IMR-90 (cell line): ENCODE measurements at regions not wholly inside any gene's neighbourhood (a gene's known extent, or its start where the extent isn't known, plus 50 kb on each side); places are given as distances from the start of the nearest gene placed in this dataset.

Source experiments
- ATAC-seq: fragments of 200-7000 bp; cut with Tn5 transposase; 2 replicates; pipeline ENCODE4 v1.9.1; 2020; ENCODE audit warnings: low read depth, mild to moderate bottlenecking, moderate library complexity
- BruUV-seq: library from RNA; stranded (reverse); fragments of 400-500 nt; replicated peaks from 2 replicates; lab custom pipeline; 2021; lab: Mats Ljungman, UMichigan
- CTCF ChIA-PET: fragments of 300-600 bp; formaldehyde crosslinking; extraction: SDS; loops from one replicate; lab custom pipeline; 2021; ENCODE audit warnings: antibody characterized with exemption; lab: Yijun Ruan, JAX
- POLR2A ChIA-PET: fragments of 300-600 bp; sonication (Branson Sonifier 250); formaldehyde crosslinking; loops from one replicate; lab custom pipeline; 2022; ENCODE audit warnings: antibody characterized with exemption; ENCODE audit not compliant: unreplicated experiment; lab: Charles Lee
- DNase-seq: peaks from one replicate; pipeline ENCODE4 v3.0.0; 2013
- H2AFZ ChIP-seq: replicated peaks from 2 replicates; pipeline ENCODE3; 2013; ENCODE audit warnings: low read length, mild to moderate bottlenecking; ENCODE audit not compliant: poor library complexity
- H2AK5ac ChIP-seq: 2 replicates; pipeline ENCODE4 v1.6.1; 2013; ENCODE audit warnings: low read depth, low read length, inconsistent platforms
- H2AK9ac ChIP-seq: replicated peaks from 2 replicates; pipeline ENCODE3; 2013; ENCODE audit warnings: mild to moderate bottlenecking, low read depth, low read length, moderate library complexity; ENCODE audit not compliant: poor library complexity
- H2BK120ac ChIP-seq: 2 replicates; pipeline ENCODE4 v1.6.1; 2013; ENCODE audit warnings: low read depth, low read length, inconsistent platforms
- H2BK15ac ChIP-seq: 3 replicates; pipeline ENCODE4 v1.6.1; 2013; ENCODE audit warnings: low read depth, low read length, inconsistent platforms
- H2BK20ac ChIP-seq: 2 replicates; pipeline ENCODE4 v1.6.1; 2013; ENCODE audit warnings: low read depth, mild to moderate bottlenecking, inconsistent platforms, low read length, moderate library complexity
- H2BK5ac ChIP-seq: 2 replicates; pipeline ENCODE4 v1.6.1; 2013; ENCODE audit warnings: mild to moderate bottlenecking, low read depth, low read length, inconsistent platforms; ENCODE audit not compliant: poor library complexity, severe bottlenecking
- H3K14ac ChIP-seq: replicated peaks from 2 replicates; pipeline ENCODE4 v1.6.1; 2013; ENCODE audit warnings: low read depth, low read length, inconsistent platforms
- H3K18ac ChIP-seq: 2 replicates; pipeline ENCODE4 v1.6.1; 2013; ENCODE audit warnings: low read depth, low read length, control low read depth
- H3K23ac ChIP-seq: 2 replicates; pipeline ENCODE4 v1.6.1; 2013; ENCODE audit warnings: low read depth, low read length, inconsistent platforms
- H3K27ac ChIP-seq: 2 replicates; pipeline ENCODE4 v1.5.1; 2013; ENCODE audit warnings: mild to moderate bottlenecking, control low read depth, low read length; ENCODE audit not compliant: insufficient read depth
- H3K27me3 ChIP-seq: 2 replicates; pipeline ENCODE4 v1.6.1; 2013; ENCODE audit warnings: low read length; ENCODE audit not compliant: control insufficient read depth, insufficient read depth
- H3K36me3 ChIP-seq: 2 replicates; pipeline ENCODE4 v1.6.1; 2013; ENCODE audit warnings: low read length, mixed read lengths; ENCODE audit not compliant: control insufficient read depth, insufficient read depth
- H3K4ac ChIP-seq: 2 replicates; pipeline ENCODE4 v1.6.1; 2013; ENCODE audit warnings: low read depth, low read length, inconsistent platforms
- H3K4me1 ChIP-seq: 2 replicates; pipeline ENCODE4 v1.6.1; 2013; ENCODE audit warnings: low read length, mixed read lengths; ENCODE audit not compliant: control insufficient read depth, insufficient read depth
- H3K4me2 ChIP-seq: 2 replicates; pipeline ENCODE4 v1.6.1; 2013; ENCODE audit warnings: low read depth, mild to moderate bottlenecking, control low read depth, low read length, moderate library complexity
- H3K4me3 ChIP-seq: 2 replicates; pipeline ENCODE4 v1.5.1; 2013; ENCODE audit warnings: low read depth, mild to moderate bottlenecking, control low read depth, low read length, moderate library complexity; ENCODE audit not compliant: insufficient read depth
- H3K56ac ChIP-seq: 2 replicates; pipeline ENCODE4 v1.6.1; 2013; ENCODE audit warnings: low read length, inconsistent platforms; ENCODE audit not compliant: insufficient read depth; ENCODE audit errors: extremely low read depth
- H3K79me1 ChIP-seq, 2 experiments: 2 replicates each; pipeline ENCODE4 v1.6.1; 2013; ENCODE audit warnings: low read length in 2 of 2, inconsistent platforms in 1 of 2, low read depth in 1 of 2
- H3K9ac ChIP-seq: 2 replicates; pipeline ENCODE4 v1.6.1; 2013; ENCODE audit warnings: low read depth, low read length, control low read depth
- H3K9me1 ChIP-seq: 2 replicates; pipeline ENCODE4 v1.6.1; 2013; ENCODE audit warnings: low read length, inconsistent platforms; ENCODE audit not compliant: insufficient read depth
- H3K9me3 ChIP-seq: 2 replicates; pipeline ENCODE4 v1.6.1; 2013; ENCODE audit warnings: low read length; ENCODE audit not compliant: control insufficient read depth, insufficient read depth
- H4K20me1 ChIP-seq: 2 replicates; pipeline ENCODE4 v1.6.1; 2013; ENCODE audit warnings: low read length, inconsistent platforms; ENCODE audit not compliant: insufficient read depth
- H4K5ac ChIP-seq: 2 replicates; pipeline ENCODE4 v1.6.1; 2013; ENCODE audit warnings: mild to moderate bottlenecking, low read depth, low read length, control low read depth
- H4K8ac ChIP-seq, 2 experiments: 2 replicates each; pipeline ENCODE4 v1.6.1; 2013; ENCODE audit warnings: low read depth in 2 of 2, low read length in 2 of 2, control low read depth in 1 of 2, inconsistent platforms in 1 of 2
- H4K91ac ChIP-seq: 2 replicates; pipeline ENCODE4 v1.6.1; 2013; ENCODE audit warnings: low read depth, low read length, inconsistent platforms; ENCODE audit not compliant: insufficient read depth
- BHLHE40 ChIP-seq: fragments of 150-350 bp; IDR thresholded peaks from 2 replicates; pipeline ENCODE4 v1.6.1; 2016; ENCODE audit warnings: mild to moderate bottlenecking, low read depth, low read length
- CEBPB ChIP-seq: IDR thresholded peaks from 2 replicates; pipeline ENCODE4 v1.6.1; 2012; ENCODE audit warnings: low read depth, low read length, improper control_type of control experiment
- CHD1 ChIP-seq: IDR thresholded peaks from 2 replicates; pipeline ENCODE4 v1.6.1; 2012; ENCODE audit warnings: low read depth, low read length, improper control_type of control experiment
- CTCF ChIP-seq: conservative IDR thresholded peaks from 2 replicates; pipeline ENCODE4 v1.5.1; 2012; ENCODE audit warnings: mild to moderate bottlenecking, low read depth, low read length, improper control_type of control experiment
- FOS ChIP-seq: fragments of 150-350 bp; IDR thresholded peaks from 2 replicates; pipeline ENCODE4 v1.6.1; 2016; ENCODE audit warnings: low read depth, low read length
- MAZ ChIP-seq: IDR thresholded peaks from 2 replicates; pipeline ENCODE4 v1.6.1; 2012; ENCODE audit warnings: low read depth, mild to moderate bottlenecking, low read length, improper control_type of control experiment, moderate library complexity, borderline replicate concordance
- MXI1 ChIP-seq: IDR thresholded peaks from 2 replicates; pipeline ENCODE4 v1.6.1; 2012; ENCODE audit warnings: low read depth, mild to moderate bottlenecking, low read length, moderate library complexity, borderline replicate concordance
- NFE2L2 ChIP-seq: fragments of 150-350 bp; IDR thresholded peaks from 2 replicates; pipeline ENCODE4 v1.6.1; 2016; ENCODE audit warnings: low read depth, mild to moderate bottlenecking, low read length
- POLR2A ChIP-seq: IDR thresholded peaks from 2 replicates; pipeline ENCODE4 v1.6.1; 2012; ENCODE audit warnings: mild to moderate bottlenecking, low read depth, low read length
- RAD21 ChIP-seq: IDR thresholded peaks from 2 replicates; pipeline ENCODE4 v1.6.1; 2012; ENCODE audit warnings: low read length, improper control_type of control experiment
- RCOR1 ChIP-seq: IDR thresholded peaks from 2 replicates; pipeline ENCODE4 v1.6.1; 2012; ENCODE audit warnings: mild to moderate bottlenecking, low read length, improper control_type of control experiment; ENCODE audit not compliant: insufficient replicate concordance
- RFX5 ChIP-seq: IDR thresholded peaks from 2 replicates; pipeline ENCODE4 v1.8.0; 2012; ENCODE audit warnings: low read depth, mild to moderate bottlenecking, low read length, moderate library complexity
- WGBS, 2 experiments: methylation state at CpG; one replicate each; pipeline versions ENCODE4 v1.1.5 to v1.1.7; 2013; ENCODE audit warnings: missing lambda C conversion rate in 2 of 2; ENCODE audit not compliant: insufficient read length in 1 of 2; ENCODE audit errors: extremely low coverage in 2 of 2; 5-methylcytosine and 5-hydroxymethylcytosine counted together
- dilution Hi-C: fragments of 300-500 bp; cut with HindIII; formaldehyde crosslinking; loops from one replicate; pipeline ENCODE4 v1.14.3; 2018; ENCODE audit warnings: low sequenced_read_pairs; ENCODE audit not compliant: unreplicated experiment
- in situ Hi-C: fragments of 300-500 bp; cut with MboI; formaldehyde crosslinking; loops from 3 replicates; pipeline ENCODE4 v1.14.3; 2019; ENCODE audit warnings: low sequenced_read_pairs, inconsistent platforms, mixed read lengths
- intact Hi-C: fragments of 100-400 bp; cut with micrococcal nuclease; formaldehyde crosslinking; loops from 2 replicates; pipeline ENCODE4 v1.10.0; 2022
- TF ChIP-seq, protein P1 (sequence below): fragments of 150-350 bp; IDR thresholded peaks from 2 replicates; pipeline ENCODE4 v1.6.1; 2016; ENCODE audit warnings: low read depth, mild to moderate bottlenecking, low read length, moderate library complexity, borderline replicate concordance
- TF ChIP-seq, protein P2 (sequence below): fragments of 150-350 bp; IDR thresholded peaks from 2 replicates; pipeline ENCODE4 v1.6.1; 2017; ENCODE audit warnings: mild to moderate bottlenecking, antibody characterized with exemption, low read length, low read depth

GRCh38 chr2:172297950-172298349 is 129.4 kb upstream of the ITGA6 start:
- no peak overlapping the region for H2BK5ac ChIP-seq
- no peaks in the 10 kb centered on the region for H3K9me1 ChIP-seq
- no TSS peak for BruUV-seq
- no peaks in the 10 kb centered on the region for H3K27me3 ChIP-seq
- no peak overlapping the region for H2BK15ac ChIP-seq
- DNase-seq, result no peak
- H3K18ac ChIP-seq, result no peak overlapping the region
- dilution Hi-C loops (no loop called here), in situ Hi-C loops (no loop called here), intact Hi-C loops (no loop called here)
- WGBS, 2 experiments, result no CpG with 5 or more reads among the region's 4 CpGs
- H4K91ac ChIP-seq, result no peak overlapping the region
- H3K4ac ChIP-seq, result no peak overlapping the region
- no peak overlapping the region for H3K14ac ChIP-seq
- no peaks in the 10 kb centered on the region for H4K20me1 ChIP-seq
- no peak overlapping the region for H3K56ac ChIP-seq
- no peak overlapping the region for H2AK9ac ChIP-seq
- no peak overlapping the region for H4K8ac ChIP-seq
- H3K4me1 ChIP-seq, result peaks cover 6% of the 10 kb centered on the region; the same call in 1 of the 2 replicates
- H2BK20ac ChIP-seq, result no peak overlapping the region
- H3K79me1 ChIP-seq, result no peaks in the 10 kb centered on the region
- TF ChIP-seq POLR2A (no peak), RFX5 (no peak), BHLHE40 (no peak), CEBPB (no peak), NFE2L2 (no peak), CHD1 (no peak), FOS (no peak), CTCF (no peak), RAD21 (no peak), RCOR1 (no peak), MAZ (no peak), MXI1 (no peak)
- TF ChIP-seq, protein P1, sequence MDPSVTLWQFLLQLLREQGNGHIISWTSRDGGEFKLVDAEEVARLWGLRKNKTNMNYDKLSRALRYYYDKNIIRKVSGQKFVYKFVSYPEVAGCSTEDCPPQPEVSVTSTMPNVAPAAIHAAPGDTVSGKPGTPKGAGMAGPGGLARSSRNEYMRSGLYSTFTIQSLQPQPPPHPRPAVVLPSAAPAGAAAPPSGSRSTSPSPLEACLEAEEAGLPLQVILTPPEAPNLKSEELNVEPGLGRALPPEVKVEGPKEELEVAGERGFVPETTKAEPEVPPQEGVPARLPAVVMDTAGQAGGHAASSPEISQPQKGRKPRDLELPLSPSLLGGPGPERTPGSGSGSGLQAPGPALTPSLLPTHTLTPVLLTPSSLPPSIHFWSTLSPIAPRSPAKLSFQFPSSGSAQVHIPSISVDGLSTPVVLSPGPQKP, result no peak
- TF ChIP-seq, protein P2, sequence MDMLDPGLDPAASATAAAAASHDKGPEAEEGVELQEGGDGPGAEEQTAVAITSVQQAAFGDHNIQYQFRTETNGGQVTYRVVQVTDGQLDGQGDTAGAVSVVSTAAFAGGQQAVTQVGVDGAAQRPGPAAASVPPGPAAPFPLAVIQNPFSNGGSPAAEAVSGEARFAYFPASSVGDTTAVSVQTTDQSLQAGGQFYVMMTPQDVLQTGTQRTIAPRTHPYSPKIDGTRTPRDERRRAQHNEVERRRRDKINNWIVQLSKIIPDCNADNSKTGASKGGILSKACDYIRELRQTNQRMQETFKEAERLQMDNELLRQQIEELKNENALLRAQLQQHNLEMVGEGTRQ, result no peak
- no peak overlapping the region for H3K9ac ChIP-seq
- H3K36me3 ChIP-seq, result no peaks in the 10 kb centered on the region
- ATAC-seq, result no peak
- peaks cover 2% of the 10 kb centered on the region for H3K9me3 ChIP-seq
- H3K4me2 ChIP-seq, result no peak overlapping the region
- no peak overlapping the region for H3K23ac ChIP-seq
- H2AFZ ChIP-seq, result no peak overlapping the region
- no peak overlapping the region for H3K4me3 ChIP-seq
- H2AK5ac ChIP-seq, result no peak overlapping the region
- POLR2A ChIA-PET, result no interaction called here
- H3K27ac ChIP-seq, result no peak overlapping the region
- CTCF ChIA-PET, result no interaction called here
- H2BK120ac ChIP-seq, result no peak overlapping the region
- H4K5ac ChIP-seq, result no peak overlapping the region
